B cell (primary cell): ENCODE measurements at regions not wholly inside any gene's neighbourhood (a gene's known extent, or its start where the extent isn't known, plus 50 kb on each side); places are given as distances from the start of the nearest gene placed in this dataset.

Experiments
- ATAC-seq: fragments of 200-7000 bp; cut with Tn5 transposase; one replicate; pipeline ENCODE4 v1.10.0; 2021; ENCODE audit warnings: low read depth, mild to moderate bottlenecking, moderate number of reproducible peaks, moderate library complexity
- CTCF ChIA-PET: fragments of 350-600 bp; sonication (Branson Sonifier 250); formaldehyde crosslinking; loops from one replicate; lab custom pipeline; 2021; ENCODE audit warnings: antibody characterized with exemption, inconsistent platforms; lab: Charles Lee
- POLR2A ChIA-PET: fragments of 350-600 bp; sonication (Branson Sonifier 250); formaldehyde crosslinking; loops from one replicate; lab custom pipeline; 2021; ENCODE audit warnings: antibody characterized with exemption; lab: Charles Lee
- DNase-seq: peaks from one replicate; pipeline ENCODE4 v3.0.0; 2013
- H2AFZ ChIP-seq: 2 replicates; pipeline ENCODE4 v1.6.1; 2012; ENCODE audit warnings: mild to moderate bottlenecking, low read depth, low read length; ENCODE audit not compliant: insufficient read depth, poor library complexity, severe bottlenecking
- H3K27ac ChIP-seq, 2 donors: 1 replicate in 1 of 2; 2 replicates in 1 of 2; pipeline ENCODE4 v1.5.1; 2012 to 2013; ENCODE audit warnings: low read length in 2 of 2, mild to moderate bottlenecking in 2 of 2, moderate library complexity in 1 of 2
- H3K27me3 ChIP-seq, 4 experiments: fragments of 200-600 bp in 1 of 4; sonication (generic) in 1 of 4; replicated peaks in 1 of 4; 1 replicate in 2 of 4; 2 replicates in 2 of 4; pipeline versions ENCODE4 v1.6.1 to v1.7.0; 2013 to 2016; ENCODE audit warnings: low read length in 3 of 4, mild to moderate bottlenecking in 2 of 4, mixed read lengths in 1 of 4, moderate library complexity in 1 of 4; ENCODE audit not compliant: insufficient read depth in 4 of 4, control insufficient read depth in 3 of 4; ENCODE audit errors: control extremely low read depth in 1 of 4
- H3K36me3 ChIP-seq, 2 experiments: replicated peaks in 1 of 2; 1 replicate in 1 of 2; 2 replicates in 1 of 2; pipeline versions ENCODE4 v1.6.1 to v1.7.1; 2013; ENCODE audit warnings: low read length in 1 of 2; ENCODE audit not compliant: insufficient read depth in 2 of 2, control insufficient read depth in 1 of 2; ENCODE audit errors: control extremely low read depth in 1 of 2, extremely low read depth in 1 of 2
- H3K4me1 ChIP-seq, 2 donors: fragments of 200-600 bp in 1 of 2; sonication (generic) in 1 of 2; 1 replicate in 1 of 2; 2 replicates in 1 of 2; pipeline versions ENCODE4 v1.5.1 to v1.6.1; 2013 to 2017; ENCODE audit warnings: low read length in 2 of 2; ENCODE audit not compliant: control insufficient read depth in 2 of 2, insufficient read depth in 2 of 2
- H3K4me2 ChIP-seq: replicated peaks from 2 replicates; pipeline ENCODE3; 2012; ENCODE audit warnings: mild to moderate bottlenecking, low read depth, low read length; ENCODE audit not compliant: poor library complexity, severe bottlenecking
- H3K4me3 ChIP-seq, 5 experiments: fragments of 200-600 bp in 1 of 5; sonication (generic) in 1 of 5; 1 replicate in 3 of 5; 2 replicates in 2 of 5; pipeline versions ENCODE4 v1.5.1 to v1.7.0; 2011 to 2016; ENCODE audit warnings: low read length in 4 of 5, mild to moderate bottlenecking in 4 of 5, low read depth in 2 of 5, control low read depth in 1 of 5, moderate library complexity in 1 of 5; ENCODE audit not compliant: insufficient read depth in 1 of 5; ENCODE audit errors: control extremely low read depth in 1 of 5, extremely low read depth in 1 of 5
- H3K79me2 ChIP-seq: fragments of 200-600 bp; sonication (generic); one replicate; pipeline ENCODE4 v1.6.0; 2016; ENCODE audit warnings: low read length; ENCODE audit not compliant: control insufficient read depth, insufficient read depth
- H3K9ac ChIP-seq: fragments of 200-600 bp; sonication (generic); 2 replicates; pipeline ENCODE4 v1.6.1; 2017; ENCODE audit warnings: mild to moderate bottlenecking, low read length, moderate library complexity
- H3K9me3 ChIP-seq, 3 donors: one replicate each; pipeline versions ENCODE4 v1.6.1 to v1.7.1; 2013; ENCODE audit warnings: low read length in 2 of 3; ENCODE audit not compliant: control insufficient read depth in 2 of 3, insufficient read depth in 1 of 3; ENCODE audit errors: control extremely low read depth in 1 of 3
- H4K20me1 ChIP-seq: 2 replicates; pipeline ENCODE4 v1.6.0; 2012; ENCODE audit warnings: mild to moderate bottlenecking, low read length; ENCODE audit not compliant: insufficient read depth, control insufficient read depth, poor library complexity, severe bottlenecking
- H3K27ac Mint-ChIP-seq: one replicate; pipeline ENCODE4 v1.8.0; 2021; ENCODE audit warnings: mixed read lengths
- H3K27me3 Mint-ChIP-seq: one replicate; pipeline ENCODE4 v1.8.0; 2021; ENCODE audit warnings: mixed read lengths
- H3K4me1 Mint-ChIP-seq: one replicate; pipeline ENCODE4 v1.8.0; 2021; ENCODE audit warnings: mixed read lengths
- H3K4me3 Mint-ChIP-seq: one replicate; pipeline ENCODE4 v1.8.0; 2021; ENCODE audit warnings: mixed read lengths
- H3K9me3 Mint-ChIP-seq: one replicate; pipeline ENCODE4 v1.8.0; 2022; ENCODE audit warnings: mixed read lengths; ENCODE audit not compliant: insufficient read depth
- EZH2 ChIP-seq: IDR thresholded peaks from 2 replicates; pipeline ENCODE4 v1.6.1; 2012; ENCODE audit warnings: borderline replicate concordance, low read depth, mild to moderate bottlenecking, moderate library complexity, low read length; ENCODE audit not compliant: insufficient read depth, poor library complexity, severe bottlenecking
- WGBS: methylation state at CpG from one replicate; pipeline ENCODE4 v1.1.5; 2013; ENCODE audit warnings: missing lambda C conversion rate; ENCODE audit not compliant: insufficient coverage; 5-methylcytosine and 5-hydroxymethylcytosine counted together
- intact Hi-C: fragments of 100-400 bp; cut with micrococcal nuclease; formaldehyde crosslinking; loops from one replicate; pipeline ENCODE4 v1.10.0; 2022
- TF ChIP-seq, protein P1 (sequence below): fragments of 200-600 bp; IDR thresholded peaks from one replicate; pipeline ENCODE4 v1.8.0; 2022; ENCODE audit warnings: antibody characterized with exemption, mild to moderate bottlenecking

DNA sequence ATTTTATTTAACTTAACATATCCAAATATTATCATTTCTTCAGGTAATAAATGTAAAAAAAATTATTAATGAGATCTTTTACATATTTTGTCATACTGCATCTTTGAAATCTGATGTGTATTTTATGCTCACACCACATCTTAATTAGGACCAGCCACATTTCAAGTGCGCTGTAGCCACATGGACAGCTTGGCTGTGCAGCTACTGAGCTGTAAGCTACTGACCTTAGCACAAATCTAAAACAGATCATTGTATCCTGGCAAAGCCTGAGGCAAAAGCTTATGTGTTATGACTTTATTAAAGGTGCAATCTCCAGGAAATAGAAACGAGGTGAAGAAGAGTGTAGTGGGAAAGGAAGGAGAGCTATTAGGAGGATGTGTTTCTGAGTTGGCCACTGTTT lies 126.7 kb upstream of the UBE2E2 start:
- H3K9me3 Mint-ChIP-seq: no peaks in the 10 kb centered on the region
- TF ChIP-seq, protein P1, sequence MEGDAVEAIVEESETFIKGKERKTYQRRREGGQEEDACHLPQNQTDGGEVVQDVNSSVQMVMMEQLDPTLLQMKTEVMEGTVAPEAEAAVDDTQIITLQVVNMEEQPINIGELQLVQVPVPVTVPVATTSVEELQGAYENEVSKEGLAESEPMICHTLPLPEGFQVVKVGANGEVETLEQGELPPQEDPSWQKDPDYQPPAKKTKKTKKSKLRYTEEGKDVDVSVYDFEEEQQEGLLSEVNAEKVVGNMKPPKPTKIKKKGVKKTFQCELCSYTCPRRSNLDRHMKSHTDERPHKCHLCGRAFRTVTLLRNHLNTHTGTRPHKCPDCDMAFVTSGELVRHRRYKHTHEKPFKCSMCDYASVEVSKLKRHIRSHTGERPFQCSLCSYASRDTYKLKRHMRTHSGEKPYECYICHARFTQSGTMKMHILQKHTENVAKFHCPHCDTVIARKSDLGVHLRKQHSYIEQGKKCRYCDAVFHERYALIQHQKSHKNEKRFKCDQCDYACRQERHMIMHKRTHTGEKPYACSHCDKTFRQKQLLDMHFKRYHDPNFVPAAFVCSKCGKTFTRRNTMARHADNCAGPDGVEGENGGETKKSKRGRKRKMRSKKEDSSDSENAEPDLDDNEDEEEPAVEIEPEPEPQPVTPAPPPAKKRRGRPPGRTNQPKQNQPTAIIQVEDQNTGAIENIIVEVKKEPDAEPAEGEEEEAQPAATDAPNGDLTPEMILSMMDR: no peak
- TF ChIP-seq EZH2: no peak
- H3K9ac ChIP-seq: no peak overlapping the region
- H4K20me1 ChIP-seq: no peaks in the 10 kb centered on the region
- no peaks in the 10 kb centered on the region for H3K9me3 ChIP-seq
- H3K4me3 Mint-ChIP-seq: no peak overlapping the region
- no CpG with 5 or more reads among the region's 2 CpGs for WGBS
- H3K4me1 ChIP-seq: peaks cover 30 to 31% of the 10 kb centered on the region in 2 donors
- H3K27me3 ChIP-seq: no peaks in the 10 kb centered on the region
- intact Hi-C loops: no loop called here
- H3K79me2 ChIP-seq: no peaks in the 10 kb centered on the region
- CTCF ChIA-PET: no interaction called here
- H3K27ac Mint-ChIP-seq: no peak overlapping the region
- ATAC-seq: no peak
- no peak overlapping the region for H3K4me2 ChIP-seq
- DNase-seq: no peak
- POLR2A ChIA-PET: no interaction called here
- H2AFZ ChIP-seq: no peak overlapping the region
- no peaks in the 10 kb centered on the region for H3K36me3 ChIP-seq
- H3K27ac ChIP-seq: no peak overlapping the region
- no peaks in the 10 kb centered on the region for H3K27me3 Mint-ChIP-seq
- H3K4me3 ChIP-seq: no peak overlapping the region
- H3K4me1 Mint-ChIP-seq: peaks cover 37% of the 10 kb centered on the region

DNA sequence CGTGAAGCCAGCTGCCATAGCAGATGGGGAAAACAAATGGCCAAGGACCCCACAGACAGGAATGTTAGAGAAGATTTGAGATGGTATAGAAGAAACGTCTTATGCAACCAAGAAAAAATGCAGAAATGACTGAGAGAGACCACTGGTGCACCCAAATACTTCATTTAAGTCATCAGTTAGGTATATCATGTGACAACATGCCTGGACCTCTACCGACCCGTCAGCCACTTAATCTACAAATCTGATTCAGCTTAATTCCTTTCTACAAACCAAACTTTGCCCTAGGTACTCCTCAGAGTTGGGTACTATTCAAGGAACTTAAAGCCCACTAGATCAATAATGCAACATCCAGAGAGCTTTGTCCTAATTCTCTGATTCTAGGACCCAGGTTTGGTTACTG lies 126.0 kb upstream of the UBE2E2 start:
- Histone ChIP-seq H3K79me2 (no peaks in the 10 kb centered on the region), H2AFZ (no peak overlapping the region), H3K27me3 (no peaks in the 10 kb centered on the region), H3K4me1 (peaks cover 23 to 24% of the 10 kb centered on the region in 2 donors), H4K20me1 (no peaks in the 10 kb centered on the region), H3K4me3 (no peak overlapping the region), H3K36me3 (no peaks in the 10 kb centered on the region), H3K9ac (no peak overlapping the region), H3K9me3 (no peaks in the 10 kb centered on the region), H3K27ac (no peak overlapping the region), H3K4me2 (no peak overlapping the region)
- H3K4me3 Mint-ChIP-seq: no peak overlapping the region
- ChIA-PET CTCF (no interaction called here), POLR2A (no interaction called here)
- no peak for DNase-seq
- no peaks in the 10 kb centered on the region for H3K27me3 Mint-ChIP-seq
- no peaks in the 10 kb centered on the region for H3K9me3 Mint-ChIP-seq
- ATAC-seq: no peak
- H3K27ac Mint-ChIP-seq: no peak overlapping the region
- no peak for TF ChIP-seq EZH2
- TF ChIP-seq, protein P1: no peak
- peaks cover 30% of the 10 kb centered on the region for H3K4me1 Mint-ChIP-seq
- intact Hi-C loops: no loop called here
- WGBS: 88% methylated on average over 4 of the region's 4 CpGs
